Breast epithelium (tissue), 3 donors: ENCODE measurements at regions not wholly inside any gene's neighbourhood (a gene's known extent, or its start where the extent isn't known, plus 50 kb on each side); places are given as distances from the start of the nearest gene placed in this dataset.

Source experiments
- POLR2A ChIP-seq: fragments of 450-650 bp; IDR thresholded peaks from one replicate; pipeline ENCODE4 v1.6.1; 2016; ENCODE audit warnings: antibody characterized with exemption, mild to moderate bottlenecking, moderate library complexity
- POLR2AphosphoS5 ChIP-seq, 3 donors: sonication (generic); formaldehyde crosslinking; IDR thresholded peaks; one replicate each; pipeline ENCODE4 v1.6.1; 2017; ENCODE audit warnings: antibody characterized with exemption in 3 of 3
- TF ChIP-seq, protein P1 (sequence below), 3 donors: fragments of 450-650 bp; IDR thresholded peaks; one replicate each; pipeline ENCODE4 v1.5.1; 2016 to 2017; ENCODE audit warnings: antibody characterized with exemption in 3 of 3, mild to moderate bottlenecking in 3 of 3, moderate library complexity in 3 of 3

DNA sequence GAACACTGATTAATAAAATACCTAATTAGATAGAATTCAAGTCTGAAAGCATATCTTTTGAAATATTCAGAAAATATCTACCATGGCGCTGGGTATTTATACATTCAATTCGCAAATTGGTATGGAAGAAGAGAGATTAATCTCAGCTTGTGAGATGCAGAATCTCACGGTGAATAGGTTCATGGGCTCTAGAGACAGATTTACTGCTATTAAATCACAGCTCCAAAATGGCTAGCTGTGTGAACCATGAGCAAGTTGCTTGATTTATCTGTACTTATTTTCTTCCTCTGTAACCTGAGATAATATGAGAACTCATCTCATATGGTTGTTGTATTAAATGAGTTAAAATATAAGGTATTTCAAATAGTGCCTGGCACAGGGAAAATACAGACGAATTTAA is 556.7 kb downstream of the FBXO15 start:
- TF ChIP-seq, protein P1, sequence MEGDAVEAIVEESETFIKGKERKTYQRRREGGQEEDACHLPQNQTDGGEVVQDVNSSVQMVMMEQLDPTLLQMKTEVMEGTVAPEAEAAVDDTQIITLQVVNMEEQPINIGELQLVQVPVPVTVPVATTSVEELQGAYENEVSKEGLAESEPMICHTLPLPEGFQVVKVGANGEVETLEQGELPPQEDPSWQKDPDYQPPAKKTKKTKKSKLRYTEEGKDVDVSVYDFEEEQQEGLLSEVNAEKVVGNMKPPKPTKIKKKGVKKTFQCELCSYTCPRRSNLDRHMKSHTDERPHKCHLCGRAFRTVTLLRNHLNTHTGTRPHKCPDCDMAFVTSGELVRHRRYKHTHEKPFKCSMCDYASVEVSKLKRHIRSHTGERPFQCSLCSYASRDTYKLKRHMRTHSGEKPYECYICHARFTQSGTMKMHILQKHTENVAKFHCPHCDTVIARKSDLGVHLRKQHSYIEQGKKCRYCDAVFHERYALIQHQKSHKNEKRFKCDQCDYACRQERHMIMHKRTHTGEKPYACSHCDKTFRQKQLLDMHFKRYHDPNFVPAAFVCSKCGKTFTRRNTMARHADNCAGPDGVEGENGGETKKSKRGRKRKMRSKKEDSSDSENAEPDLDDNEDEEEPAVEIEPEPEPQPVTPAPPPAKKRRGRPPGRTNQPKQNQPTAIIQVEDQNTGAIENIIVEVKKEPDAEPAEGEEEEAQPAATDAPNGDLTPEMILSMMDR (IDR thresholded peaks at IDR 0.05), result no peak
- TF ChIP-seq POLR2A, result no peak
- TF ChIP-seq POLR2AphosphoS5 (IDR thresholded peaks at IDR 0.05), result no peak
